ENCODE measurements at regions not wholly inside any gene's neighbourhood (a gene's known extent, or its start where the extent isn't known, plus 50 kb on each side); places are given as distances from the start of the nearest gene placed in this dataset.

DNA sequence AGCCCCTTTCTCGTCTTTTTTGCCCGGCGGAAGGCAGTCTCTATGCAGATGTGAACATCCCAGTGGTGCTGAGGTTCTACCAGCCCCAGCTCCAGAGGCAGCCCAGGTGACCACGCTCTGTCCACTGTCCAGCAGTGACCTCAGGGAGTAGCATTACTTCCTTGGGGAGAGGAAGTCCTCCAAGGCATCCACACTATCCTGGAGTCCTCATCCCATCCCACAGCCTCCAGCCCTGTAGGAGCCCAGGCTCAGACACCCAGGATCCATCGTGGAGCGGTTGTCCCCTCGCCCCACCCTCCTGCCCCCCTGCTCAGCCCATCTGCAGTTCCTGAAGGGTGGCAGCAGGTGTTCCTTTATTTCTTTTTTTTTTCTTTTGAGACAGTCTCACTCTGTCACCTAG is 294.5 kb upstream of the IRX4 start:
- Histone ChIP-seq H3K36me3 (ENCODE audit: insufficient read depth, low read length) (no peaks in the 10 kb centered on the region), H3K4me3 (ENCODE audit: low read depth in 1 of 2, low read length in 2 of 2) (no peak overlapping the region), H3K9me3 (ENCODE audit: low read length) (no peaks in the 10 kb centered on the region), H3K27ac (ENCODE audit: low read depth, low read length) (no peak overlapping the region), H3K9ac (ENCODE audit: low read length) (no peak overlapping the region), H3K27me3 (ENCODE audit: control insufficient read depth in 1 of 2, insufficient read depth in 2 of 2, low read length in 2 of 2) (peaks cover 0 to 4% of the 10 kb centered on the region in 2 donors), H3K4me1 (ENCODE audit: insufficient read depth, low read length) (no peaks in the 10 kb centered on the region)

DNA sequence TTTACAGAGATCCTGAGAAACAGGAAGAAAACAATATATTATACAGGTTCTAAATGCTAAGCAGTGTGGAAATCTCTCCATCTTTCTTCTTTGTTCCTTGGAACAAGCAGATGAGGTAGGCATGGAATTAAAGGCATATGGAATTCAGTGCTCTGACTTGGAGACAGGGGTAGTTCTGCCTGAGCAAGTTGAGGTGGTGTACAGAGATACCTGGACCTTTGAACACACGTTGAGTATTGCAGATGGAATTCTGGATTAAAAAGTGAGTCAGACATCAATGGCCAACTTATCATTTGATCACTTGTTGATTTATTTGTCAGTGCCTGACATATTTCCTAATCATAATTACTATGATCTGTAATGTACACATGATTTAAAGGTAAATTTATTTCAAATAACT is 293.9 kb upstream of the IRX4 start:
- no peak overlapping the region for H3K9ac ChIP-seq (ENCODE audit: low read length)
- H3K36me3 ChIP-seq (ENCODE audit: insufficient read depth, low read length) = no peaks in the 10 kb centered on the region
- H3K4me3 ChIP-seq (ENCODE audit: low read depth in 1 of 2, low read length in 2 of 2) = no peak overlapping the region
- no peaks in the 10 kb centered on the region for H3K9me3 ChIP-seq (ENCODE audit: low read length)
- H3K27ac ChIP-seq (ENCODE audit: low read depth, low read length) = no peak overlapping the region
- no peaks in the 10 kb centered on the region for H3K4me1 ChIP-seq (ENCODE audit: insufficient read depth, low read length)
- H3K27me3 ChIP-seq (ENCODE audit: control insufficient read depth in 1 of 2, insufficient read depth in 2 of 2, low read length in 2 of 2) = peaks cover 0 to 4% of the 10 kb centered on the region in 2 donors

DNA sequence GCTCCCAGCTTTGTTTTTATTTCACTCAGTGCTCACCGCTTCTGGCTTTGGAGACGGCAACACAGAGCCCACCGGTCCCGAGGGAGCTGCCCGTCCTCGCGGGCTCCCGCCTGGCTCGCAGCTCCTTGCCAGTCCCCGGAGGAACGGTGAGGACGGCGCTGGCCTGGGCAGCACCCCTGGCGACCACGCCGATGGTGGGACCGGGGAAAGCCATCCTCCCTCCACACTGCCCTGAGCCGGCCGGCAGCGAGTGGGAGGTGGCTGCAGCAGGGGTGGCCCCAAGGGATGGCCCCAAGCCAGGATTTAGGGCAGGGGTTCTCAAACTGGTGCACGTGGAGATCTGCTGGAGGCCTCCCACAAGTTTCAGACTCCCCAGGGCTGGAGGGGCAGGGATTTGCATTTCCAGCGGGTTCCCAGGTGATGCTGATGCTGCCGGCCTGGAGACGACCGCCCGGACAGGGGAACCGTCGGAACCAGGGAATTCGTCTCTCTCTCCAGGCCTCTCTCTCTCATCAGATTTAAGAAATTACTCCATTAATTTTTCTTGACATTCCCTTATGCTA is 293.2 kb upstream of the IRX4 start:
- Histone ChIP-seq H3K27ac (ENCODE audit: low read depth, low read length) (no peak overlapping the region), H3K4me3 (ENCODE audit: low read depth in 1 of 2, low read length in 2 of 2) (no peak overlapping the region), H3K27me3 (ENCODE audit: control insufficient read depth in 1 of 2, insufficient read depth in 2 of 2, low read length in 2 of 2) (peaks cover 0 to 4% of the 10 kb centered on the region in 2 donors), H3K36me3 (ENCODE audit: insufficient read depth, low read length) (no peaks in the 10 kb centered on the region), H3K4me1 (ENCODE audit: insufficient read depth, low read length) (no peaks in the 10 kb centered on the region), H3K9me3 (ENCODE audit: low read length) (no peaks in the 10 kb centered on the region), H3K9ac (ENCODE audit: low read length) (no peak overlapping the region)

GRCh38 chr5:2175041-2175440 is 292.3 kb upstream of the IRX4 start:
- H3K27me3 ChIP-seq (ENCODE audit: control insufficient read depth in 1 of 2, insufficient read depth in 2 of 2, low read length in 2 of 2) = peaks cover 0 to 11% of the 10 kb centered on the region in 2 donors

GRCh38 chr5:2174538-2174937 is 291.8 kb upstream of the IRX4 start:
- Histone ChIP-seq H3K4me3 (ENCODE audit: low read depth in 1 of 2, low read length in 2 of 2) (no peak overlapping the region), H3K9me3 (ENCODE audit: low read length) (no peaks in the 10 kb centered on the region), H3K27ac (ENCODE audit: low read depth, low read length) (no peak overlapping the region), H3K36me3 (ENCODE audit: insufficient read depth, low read length) (no peaks in the 10 kb centered on the region), H3K9ac (ENCODE audit: low read length) (no peak overlapping the region), H3K27me3 (ENCODE audit: control insufficient read depth in 1 of 2, insufficient read depth in 2 of 2, low read length in 2 of 2) (peaks cover 0 to 16% of the 10 kb centered on the region in 2 donors), H3K4me1 (ENCODE audit: insufficient read depth, low read length) (no peaks in the 10 kb centered on the region)

More at GRCh38 chr5:2175041-2175440, 292.3 kb upstream of the IRX4 start:
- H3K4me1 ChIP-seq (ENCODE audit: insufficient read depth, low read length) = no peaks in the 10 kb centered on the region
- no peak overlapping the region for H3K9ac ChIP-seq (ENCODE audit: low read length)
- no peaks in the 10 kb centered on the region for H3K9me3 ChIP-seq (ENCODE audit: low read length)
- no peak overlapping the region for H3K27ac ChIP-seq (ENCODE audit: low read depth, low read length)
- H3K36me3 ChIP-seq (ENCODE audit: insufficient read depth, low read length) = no peaks in the 10 kb centered on the region
- no peak overlapping the region for H3K4me3 ChIP-seq (ENCODE audit: low read depth in 1 of 2, low read length in 2 of 2)

DNA sequence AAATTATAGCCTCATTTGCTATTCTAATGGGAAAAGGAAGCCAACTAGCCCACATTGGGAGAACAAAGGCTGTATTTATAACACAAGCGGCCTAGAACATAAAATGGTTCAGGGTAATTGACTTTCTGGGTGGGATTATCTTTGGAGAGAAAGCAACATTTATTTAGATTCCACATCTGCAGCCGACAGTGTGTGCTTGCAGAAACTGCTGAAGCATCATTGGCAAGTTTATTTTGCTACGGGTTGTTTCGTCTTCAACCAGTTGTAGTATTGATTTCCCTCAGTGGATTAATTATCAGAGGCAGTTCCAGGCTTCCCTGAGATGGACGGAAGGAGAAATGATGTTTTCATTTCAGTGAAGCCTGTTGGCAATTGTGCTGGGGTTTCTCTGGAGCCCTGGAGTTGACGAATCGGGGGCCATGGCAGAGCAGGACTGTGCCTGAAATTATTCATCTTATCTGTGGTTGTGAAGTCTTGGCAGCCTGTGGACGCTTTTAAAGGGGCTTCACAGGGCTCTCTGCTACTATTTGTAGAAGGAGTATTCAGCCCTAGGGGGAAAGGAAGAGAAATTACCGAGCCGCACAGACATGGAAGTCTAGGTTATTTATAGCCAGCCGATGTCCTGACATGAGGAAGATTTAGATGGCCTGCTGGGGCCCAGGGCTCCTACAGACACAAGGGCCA is 290.6 kb upstream of the IRX4 start:
- Histone ChIP-seq H3K27me3 (ENCODE audit: control insufficient read depth in 1 of 2, insufficient read depth in 2 of 2, low read length in 2 of 2) (peaks cover 0 to 17% of the 10 kb centered on the region in 2 donors), H3K9ac (ENCODE audit: low read length) (no peak overlapping the region), H3K4me3 (ENCODE audit: low read depth in 1 of 2, low read length in 2 of 2) (no peak overlapping the region), H3K27ac (ENCODE audit: low read depth, low read length) (no peak overlapping the region), H3K4me1 (ENCODE audit: insufficient read depth, low read length) (no peaks in the 10 kb centered on the region), H3K9me3 (ENCODE audit: low read length) (no peaks in the 10 kb centered on the region), H3K36me3 (ENCODE audit: insufficient read depth, low read length) (no peaks in the 10 kb centered on the region)

- Histone ChIP-seq H3K36me3 (ENCODE audit: insufficient read depth, low read length) (no peaks in the 10 kb centered on the region), H3K27ac (ENCODE audit: low read depth, low read length) (no peak overlapping the region), H3K4me3 (ENCODE audit: low read depth in 1 of 2, low read length in 2 of 2) (no peak overlapping the region), H3K9me3 (ENCODE audit: low read length) (no peaks in the 10 kb centered on the region), H3K9ac (ENCODE audit: low read length) (no peak overlapping the region), H3K27me3 (ENCODE audit: control insufficient read depth in 1 of 2, insufficient read depth in 2 of 2, low read length in 2 of 2) (peaks cover 0 to 17% of the 10 kb centered on the region in 2 donors), H3K4me1 (ENCODE audit: insufficient read depth, low read length) (no peaks in the 10 kb centered on the region)
Measured at GRCh38 chr5:2172471-2172870, 289.7 kb upstream of the IRX4 start.

GRCh38 chr5:2170761-2171160 is 288.0 kb upstream of the IRX4 start:
- Histone ChIP-seq H3K27ac (ENCODE audit: low read depth, low read length) (no peak overlapping the region), H3K4me3 (ENCODE audit: low read depth in 1 of 2, low read length in 2 of 2) (no peak overlapping the region), H3K36me3 (ENCODE audit: insufficient read depth, low read length) (no peaks in the 10 kb centered on the region), H3K9ac (ENCODE audit: low read length) (no peak overlapping the region), H3K4me1 (ENCODE audit: insufficient read depth, low read length) (no peaks in the 10 kb centered on the region), H3K9me3 (ENCODE audit: low read length) (no peaks in the 10 kb centered on the region), H3K27me3 (ENCODE audit: control insufficient read depth in 1 of 2, insufficient read depth in 2 of 2, low read length in 2 of 2) (peaks cover 0 to 13% of the 10 kb centered on the region in 2 donors)

- Histone ChIP-seq H3K4me1 (ENCODE audit: insufficient read depth, low read length) (no peaks in the 10 kb centered on the region), H3K36me3 (ENCODE audit: insufficient read depth, low read length) (no peaks in the 10 kb centered on the region), H3K27ac (ENCODE audit: low read depth, low read length) (no peak overlapping the region), H3K9me3 (ENCODE audit: low read length) (no peaks in the 10 kb centered on the region), H3K27me3 (ENCODE audit: control insufficient read depth in 1 of 2, insufficient read depth in 2 of 2, low read length in 2 of 2) (peaks cover 0 to 13% of the 10 kb centered on the region in 2 donors), H3K9ac (ENCODE audit: low read length) (no peak overlapping the region), H3K4me3 (ENCODE audit: low read depth in 1 of 2, low read length in 2 of 2) (no peak overlapping the region)
Measured at GRCh38 chr5:2169850-2170760, 287.4 kb upstream of the IRX4 start.

DNA sequence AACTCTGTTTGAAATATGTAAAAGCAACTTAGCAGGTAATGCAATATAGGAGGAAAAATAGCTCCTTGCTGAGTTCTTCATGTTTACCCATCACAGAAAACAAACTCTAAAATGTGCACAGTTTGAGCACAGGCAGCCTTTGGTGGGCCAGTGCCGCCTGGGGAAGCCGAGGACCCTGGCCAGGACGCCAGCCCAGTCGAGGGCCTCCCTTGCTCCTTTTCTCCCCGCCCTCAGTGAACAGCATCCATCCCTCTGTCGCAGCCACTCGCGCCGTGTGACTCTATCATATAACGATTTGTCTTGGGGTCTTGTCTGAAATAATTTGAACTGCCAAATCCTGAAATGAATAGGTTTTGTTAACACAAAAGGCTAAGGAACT is 286.7 kb upstream of the IRX4 start:
- Histone ChIP-seq H3K4me1 (ENCODE audit: insufficient read depth, low read length) (no peaks in the 10 kb centered on the region), H3K36me3 (ENCODE audit: insufficient read depth, low read length) (no peaks in the 10 kb centered on the region), H3K9ac (ENCODE audit: low read length) (no peak overlapping the region), H3K4me3 (ENCODE audit: low read depth in 1 of 2, low read length in 2 of 2) (no peak overlapping the region), H3K27me3 (ENCODE audit: control insufficient read depth in 1 of 2, insufficient read depth in 2 of 2, low read length in 2 of 2) (peaks cover 0 to 13% of the 10 kb centered on the region in 2 donors), H3K27ac (ENCODE audit: low read depth, low read length) (no peak overlapping the region), H3K9me3 (ENCODE audit: low read length) (no peaks in the 10 kb centered on the region)

GRCh38 chr5:2168601-2169429 is 286.1 kb upstream of the IRX4 start:
- Histone ChIP-seq H3K27me3 (ENCODE audit: control insufficient read depth in 1 of 2, insufficient read depth in 2 of 2, low read length in 2 of 2) (peaks cover 0 to 13% of the 10 kb centered on the region in 2 donors), H3K27ac (ENCODE audit: low read depth, low read length) (no peak overlapping the region), H3K9me3 (ENCODE audit: low read length) (no peaks in the 10 kb centered on the region), H3K4me1 (ENCODE audit: insufficient read depth, low read length) (no peaks in the 10 kb centered on the region), H3K9ac (ENCODE audit: low read length) (no peak overlapping the region), H3K36me3 (ENCODE audit: insufficient read depth, low read length) (no peaks in the 10 kb centered on the region), H3K4me3 (ENCODE audit: low read depth in 1 of 2, low read length in 2 of 2) (no peak overlapping the region)
